ENCODE measurements at regions not wholly inside any gene's neighbourhood (a gene's known extent, or its start where the extent isn't known, plus 50 kb on each side); places are given as distances from the start of the nearest gene placed in this dataset.

DNA sequence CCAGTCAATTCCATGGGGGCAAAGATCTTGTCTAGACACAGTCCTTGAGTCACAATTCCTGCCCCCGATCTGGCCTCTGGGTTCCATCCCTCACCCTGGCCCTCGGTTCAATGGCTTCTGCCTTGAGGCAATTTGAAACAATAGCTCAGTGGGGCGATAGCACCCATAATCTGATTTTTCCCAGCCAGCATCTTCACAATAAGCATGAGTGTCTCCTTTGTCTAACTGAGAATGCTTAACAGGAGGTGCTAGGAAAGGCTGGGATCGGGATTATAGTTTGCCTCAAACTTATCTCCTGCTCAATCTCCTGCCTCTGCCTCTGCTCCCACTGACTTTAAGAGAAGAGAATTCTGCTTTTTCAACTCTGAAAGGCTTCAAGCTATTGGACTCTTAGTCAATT, 293.9 kb upstream of the PROX1 start:
- Histone ChIP-seq H3K9me3 (no peaks in the 10 kb centered on the region), H3K4me3 (no peak overlapping the region), H3K27me3 (peaks cover 0 to 3% (median 0%) of the 10 kb centered on the region in 7 donors), H3K4me1 (no peaks in the 10 kb centered on the region), H3K36me3 (no peaks in the 10 kb centered on the region), H3K27ac (no peak overlapping the region)
- DNase-seq, result no peak
- no peak for ATAC-seq
- 70 to 77% methylated on average over 4 of the region's 4 CpGs for WGBS, 2 donors
- intact Hi-C loops (cut with DNase I), result no loop called here
- TF ChIP-seq, protein P1, sequence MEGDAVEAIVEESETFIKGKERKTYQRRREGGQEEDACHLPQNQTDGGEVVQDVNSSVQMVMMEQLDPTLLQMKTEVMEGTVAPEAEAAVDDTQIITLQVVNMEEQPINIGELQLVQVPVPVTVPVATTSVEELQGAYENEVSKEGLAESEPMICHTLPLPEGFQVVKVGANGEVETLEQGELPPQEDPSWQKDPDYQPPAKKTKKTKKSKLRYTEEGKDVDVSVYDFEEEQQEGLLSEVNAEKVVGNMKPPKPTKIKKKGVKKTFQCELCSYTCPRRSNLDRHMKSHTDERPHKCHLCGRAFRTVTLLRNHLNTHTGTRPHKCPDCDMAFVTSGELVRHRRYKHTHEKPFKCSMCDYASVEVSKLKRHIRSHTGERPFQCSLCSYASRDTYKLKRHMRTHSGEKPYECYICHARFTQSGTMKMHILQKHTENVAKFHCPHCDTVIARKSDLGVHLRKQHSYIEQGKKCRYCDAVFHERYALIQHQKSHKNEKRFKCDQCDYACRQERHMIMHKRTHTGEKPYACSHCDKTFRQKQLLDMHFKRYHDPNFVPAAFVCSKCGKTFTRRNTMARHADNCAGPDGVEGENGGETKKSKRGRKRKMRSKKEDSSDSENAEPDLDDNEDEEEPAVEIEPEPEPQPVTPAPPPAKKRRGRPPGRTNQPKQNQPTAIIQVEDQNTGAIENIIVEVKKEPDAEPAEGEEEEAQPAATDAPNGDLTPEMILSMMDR (IDR thresholded peaks at IDR 0.05), result no peak

DNA sequence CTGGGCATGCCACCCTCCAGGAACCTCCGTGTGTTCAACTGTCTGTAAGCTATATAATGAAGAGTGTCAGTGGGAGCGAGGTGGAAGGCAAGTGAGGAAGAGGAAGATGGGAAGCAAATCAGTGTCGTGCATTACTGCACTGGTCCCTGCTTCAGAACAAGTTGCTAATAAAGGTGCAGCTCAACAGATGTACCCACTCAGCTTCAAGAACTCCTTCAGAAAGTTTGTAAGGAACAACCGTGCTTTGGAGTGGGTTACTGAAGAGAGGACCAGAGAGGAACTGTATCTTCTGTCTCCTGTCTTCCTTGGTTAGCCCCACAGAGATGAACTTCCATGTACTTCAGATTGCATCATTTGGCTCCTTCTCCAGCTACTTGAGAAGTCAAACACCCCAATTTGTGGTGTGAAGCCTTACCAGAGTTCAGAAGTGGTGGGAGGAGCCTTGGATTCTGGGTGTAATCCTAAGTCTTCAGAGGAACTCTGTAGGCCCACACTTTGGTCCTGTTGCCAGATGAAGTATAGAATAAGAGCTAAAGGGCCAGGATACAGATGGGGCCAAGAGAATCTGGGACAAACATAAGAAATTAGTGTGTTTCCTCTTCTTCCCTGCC, 290.5 kb upstream of the PROX1 start:
- H3K36me3 ChIP-seq, result no peaks in the 10 kb centered on the region
- H3K9me3 ChIP-seq, result peaks cover 0 to 8% (median 0%) of the 10 kb centered on the region in 11 donors
- ATAC-seq (no peak), DNase-seq (no peak)
- H3K27ac ChIP-seq, result no peak overlapping the region
- intact Hi-C loops (cut with DNase I), result no loop called here
- H3K27me3 ChIP-seq, result peaks cover 0 to 3% (median 0%) of the 10 kb centered on the region in 7 donors
- H3K4me1 ChIP-seq, result no peaks in the 10 kb centered on the region
- TF ChIP-seq, protein P1 (IDR thresholded peaks at IDR 0.05), result no peak
- WGBS, 2 donors, result 89 to 91% methylated on average over 4 of the region's 4 CpGs
- H3K4me3 ChIP-seq, result no peak overlapping the region

DNA sequence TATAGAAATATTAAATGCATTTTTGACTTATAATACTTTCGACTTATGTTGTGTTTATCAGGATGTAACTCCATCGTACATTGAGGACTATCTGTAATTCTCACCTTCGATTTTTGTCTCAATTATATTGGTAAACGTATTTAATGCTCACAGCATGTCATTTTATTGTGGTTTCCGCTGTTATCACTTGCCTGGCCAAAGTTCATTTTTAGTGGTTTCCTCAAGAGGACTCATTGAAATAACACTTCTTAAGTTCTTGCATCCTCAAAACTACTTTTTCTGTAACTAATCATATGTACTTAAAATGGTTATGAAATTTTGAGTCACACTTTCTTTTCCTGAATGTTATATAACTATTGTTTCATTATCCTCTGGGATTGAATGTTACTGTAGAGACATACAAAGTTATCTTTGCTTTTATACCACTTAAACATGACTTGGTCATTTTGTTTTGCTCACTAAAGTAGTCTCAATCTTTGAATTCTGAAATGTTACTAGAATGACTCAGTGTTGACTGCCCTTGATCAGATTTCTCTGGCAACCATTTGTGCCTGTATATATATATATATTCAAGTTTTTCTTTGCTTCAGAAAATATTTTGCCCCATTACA, 289.6 kb upstream of the PROX1 start:
- H3K36me3 ChIP-seq, result no peaks in the 10 kb centered on the region
- H3K27ac ChIP-seq, result no peak overlapping the region
- ATAC-seq, result no peak
- TF ChIP-seq, protein P1 (IDR thresholded peaks at IDR 0.05), result no peak
- WGBS, 2 donors, result 74 to 80% methylated on average over 5 of the region's 5 CpGs
- H3K4me3 ChIP-seq, result no peak overlapping the region
- intact Hi-C loops (cut with DNase I), result no loop called here
- DNase-seq, result no peak
- H3K27me3 ChIP-seq, result peaks cover 0 to 3% (median 0%) of the 10 kb centered on the region in 7 donors
- H3K9me3 ChIP-seq, result peaks cover 0 to 17% (median 0%) of the 10 kb centered on the region in 11 donors
- no peaks in the 10 kb centered on the region for H3K4me1 ChIP-seq

DNA sequence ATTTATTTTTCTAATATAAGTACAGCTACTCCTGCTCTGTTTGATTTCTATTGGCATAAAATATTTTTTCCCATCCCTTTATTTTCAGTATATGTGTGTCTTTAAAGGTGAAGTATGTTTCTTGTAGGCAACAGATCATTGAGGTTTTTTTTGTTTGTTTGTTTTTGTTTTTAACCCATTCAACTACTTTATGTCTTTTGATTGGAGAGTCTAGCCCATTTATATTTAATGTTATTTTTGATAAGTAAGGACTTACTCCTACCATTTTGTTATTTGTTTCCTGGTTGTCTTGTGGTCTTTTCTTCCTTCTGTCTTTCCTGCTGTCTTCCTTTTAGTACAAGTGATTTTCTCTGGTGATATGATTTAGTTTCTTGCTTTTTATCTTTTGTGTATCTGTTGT, 285.1 kb upstream of the PROX1 start:
- TF ChIP-seq, protein P1 (IDR thresholded peaks at IDR 0.05), result no peak
- Histone ChIP-seq H3K27me3 (no peaks in the 10 kb centered on the region), H3K9me3 (peaks cover 0 to 33% (median 3%) of the 10 kb centered on the region in 11 donors), H3K4me3 (no peak overlapping the region), H3K36me3 (no peaks in the 10 kb centered on the region), H3K4me1 (no peaks in the 10 kb centered on the region), H3K27ac (no peak overlapping the region)
- no peak for DNase-seq
- intact Hi-C loops (cut with DNase I), result no loop called here
- ATAC-seq, result no peak
